Left lung (tissue), 4 donors: ENCODE measurements at regions not wholly inside any gene's neighbourhood (a gene's known extent, or its start where the extent isn't known, plus 50 kb on each side); places are given as distances from the start of the nearest gene placed in this dataset.

Source experiments
- ATAC-seq: fragments of 200-7000 bp; cut with Tn5 transposase; one replicate; pipeline ENCODE4 v1.9.1; 2020; ENCODE audit warnings: moderate library complexity
- DNase-seq, 4 donors: peaks; one replicate each; pipeline ENCODE4 v3.0.0-alpha.2; 2013 to 2020
- H3K27ac ChIP-seq, 2 donors: fragments of 200-600 bp; sonication (generic) in 1 of 2; one replicate each; pipeline versions ENCODE4 v1.5.0 to v1.8.0; 2020 to 2021
- H3K27me3 ChIP-seq, 2 donors: fragments of 200-600 bp; sonication (generic) in 1 of 2; one replicate each; pipeline versions ENCODE4 v1.5.0 to v1.8.0; 2020 to 2021
- H3K36me3 ChIP-seq, 2 donors: fragments of 200-600 bp; sonication (generic) in 1 of 2; one replicate each; pipeline versions ENCODE4 v1.5.0 to v1.8.0; 2020 to 2021
- H3K4me1 ChIP-seq, 2 donors: fragments of 200-600 bp; one replicate each; pipeline ENCODE4 v1.8.0; 2021
- H3K4me3 ChIP-seq, 2 donors: fragments of 200-600 bp; sonication (generic) in 1 of 2; one replicate each; pipeline versions ENCODE4 v1.5.0 to v1.8.0; 2020 to 2021; ENCODE audit warnings: mild to moderate bottlenecking in 1 of 2
- H3K9me3 ChIP-seq, 2 donors: fragments of 200-600 bp; sonication (generic) in 1 of 2; one replicate each; pipeline versions ENCODE4 v1.5.0 to v1.8.0; 2020 to 2021
- intact Hi-C, 2 donors: fragments of 100-400 bp; cut with DNase I; formaldehyde crosslinking; loops; one replicate each; pipeline versions ENCODE4 v1.11.2 to v1.14.2; 2022
- TF ChIP-seq, protein P1 (sequence below), 2 donors: fragments of 200-600 bp; sonication (generic) in 1 of 2; IDR thresholded peaks; one replicate each; pipeline versions ENCODE4 v1.5.0 to v1.8.0; 2021; ENCODE audit warnings: antibody characterized with exemption in 2 of 2
- donor health status: DM: no; HTN: yes; CAD: no.
- donor health status: DM: no; HTN: no; CAD: no.

- intact Hi-C loops = no loop called here
- peak overlapping the region in 1 of 2 donors; percentile 5 for H3K4me3 ChIP-seq
- no peak overlapping the region for H3K27ac ChIP-seq
- H3K4me1 ChIP-seq = peaks cover 5 to 6% of the 10 kb centered on the region in 2 donors
- no peaks in the 10 kb centered on the region for H3K9me3 ChIP-seq
- H3K27me3 ChIP-seq = peaks cover 0 to 69% of the 10 kb centered on the region in 2 donors
- no peaks in the 10 kb centered on the region for H3K36me3 ChIP-seq
- ATAC-seq (peak; percentile 99), DNase-seq (peak in 3 of 4 donors; percentile 56 to 88 (median 70))
- TF ChIP-seq, protein P1, sequence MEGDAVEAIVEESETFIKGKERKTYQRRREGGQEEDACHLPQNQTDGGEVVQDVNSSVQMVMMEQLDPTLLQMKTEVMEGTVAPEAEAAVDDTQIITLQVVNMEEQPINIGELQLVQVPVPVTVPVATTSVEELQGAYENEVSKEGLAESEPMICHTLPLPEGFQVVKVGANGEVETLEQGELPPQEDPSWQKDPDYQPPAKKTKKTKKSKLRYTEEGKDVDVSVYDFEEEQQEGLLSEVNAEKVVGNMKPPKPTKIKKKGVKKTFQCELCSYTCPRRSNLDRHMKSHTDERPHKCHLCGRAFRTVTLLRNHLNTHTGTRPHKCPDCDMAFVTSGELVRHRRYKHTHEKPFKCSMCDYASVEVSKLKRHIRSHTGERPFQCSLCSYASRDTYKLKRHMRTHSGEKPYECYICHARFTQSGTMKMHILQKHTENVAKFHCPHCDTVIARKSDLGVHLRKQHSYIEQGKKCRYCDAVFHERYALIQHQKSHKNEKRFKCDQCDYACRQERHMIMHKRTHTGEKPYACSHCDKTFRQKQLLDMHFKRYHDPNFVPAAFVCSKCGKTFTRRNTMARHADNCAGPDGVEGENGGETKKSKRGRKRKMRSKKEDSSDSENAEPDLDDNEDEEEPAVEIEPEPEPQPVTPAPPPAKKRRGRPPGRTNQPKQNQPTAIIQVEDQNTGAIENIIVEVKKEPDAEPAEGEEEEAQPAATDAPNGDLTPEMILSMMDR (IDR thresholded peaks at IDR 0.05) = peak; percentile 82 to 87
These were observed 127.4 kb downstream of the BARX1 start for GRCh38 chr9:93827545-93828330.

DNA sequence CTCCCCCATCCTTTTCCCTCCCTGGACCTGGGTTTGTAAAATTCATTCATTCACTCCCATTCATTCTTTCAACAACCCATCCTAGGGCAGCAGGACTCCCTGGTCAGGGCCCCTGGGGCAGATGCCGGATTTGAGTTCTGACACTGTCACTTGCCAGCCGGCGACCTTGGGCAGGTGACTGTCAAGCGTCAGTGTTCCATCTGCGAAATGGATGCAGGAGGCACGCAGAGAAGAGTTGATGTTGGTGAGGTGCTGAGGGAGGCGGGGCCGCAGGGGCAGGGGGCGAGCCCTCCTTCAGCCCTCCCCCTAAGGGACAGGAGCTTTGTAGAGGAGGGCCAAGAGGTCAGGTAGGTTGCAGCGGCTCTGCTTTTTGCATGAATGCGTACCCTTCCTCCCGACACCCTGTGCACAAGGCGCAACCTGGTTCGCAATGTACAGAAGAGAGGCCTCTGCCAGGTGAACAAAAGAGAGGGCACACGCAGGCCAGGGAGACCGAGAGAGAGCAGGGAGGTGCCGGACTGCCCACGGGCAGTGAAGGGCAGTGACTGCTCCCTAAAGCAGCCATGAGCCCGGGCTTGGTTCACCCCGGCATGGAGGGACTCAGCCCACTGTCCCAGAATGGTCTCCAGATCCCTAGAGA, 128.1 kb downstream of the BARX1 start:
- peak; percentile 18 for ATAC-seq
- intact Hi-C loops = no loop called here

DNA sequence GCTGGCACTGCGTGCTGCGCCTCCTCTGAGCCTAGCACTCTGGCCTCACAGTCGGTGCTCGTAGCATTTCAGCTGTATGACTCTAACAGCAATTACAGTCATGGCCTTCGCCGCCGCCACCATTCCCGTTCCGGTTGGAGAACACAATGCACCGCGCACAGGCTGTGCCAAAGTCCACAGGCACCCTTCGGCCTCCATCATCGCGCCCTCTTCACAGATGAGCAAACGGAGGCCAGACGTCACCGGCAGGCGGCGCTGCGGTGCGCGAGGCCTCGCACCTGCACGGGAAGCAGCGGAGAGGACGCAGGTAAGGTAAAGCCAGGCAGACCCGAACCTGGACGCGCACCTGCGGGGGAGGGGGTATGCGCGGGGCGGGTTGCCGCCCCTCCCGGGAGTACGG, 128.9 kb downstream of the BARX1 start:
- DNase-seq (peak in 1 of 4 donors; percentile 80), ATAC-seq (peak; percentile 13)
- no peak overlapping the region for H3K4me3 ChIP-seq
- no peaks in the 10 kb centered on the region for H3K36me3 ChIP-seq
- H3K4me1 ChIP-seq = peaks cover 5 to 6% of the 10 kb centered on the region in 2 donors
- TF ChIP-seq, protein P1 (IDR thresholded peaks at IDR 0.05) = peak in 1 of 2 donors; percentile 25
- H3K27ac ChIP-seq = no peak overlapping the region
- no peaks in the 10 kb centered on the region for H3K9me3 ChIP-seq
- intact Hi-C loops = no loop called here
- peaks cover 0 to 79% of the 10 kb centered on the region in 2 donors for H3K27me3 ChIP-seq

More for the DNA sequence above, 128.1 kb downstream of the BARX1 start:
- peaks cover 5 to 6% of the 10 kb centered on the region in 2 donors for H3K4me1 ChIP-seq
- no peaks in the 10 kb centered on the region for H3K36me3 ChIP-seq
- TF ChIP-seq, protein P1 (IDR thresholded peaks at IDR 0.05) = no peak
- peaks cover 0 to 74% of the 10 kb centered on the region in 2 donors for H3K27me3 ChIP-seq
- H3K4me3 ChIP-seq = peak overlapping the region in 1 of 2 donors; percentile 5
- H3K9me3 ChIP-seq = no peaks in the 10 kb centered on the region
- peak in 1 of 4 donors; percentile 70 for DNase-seq
- no peak overlapping the region for H3K27ac ChIP-seq

DNA sequence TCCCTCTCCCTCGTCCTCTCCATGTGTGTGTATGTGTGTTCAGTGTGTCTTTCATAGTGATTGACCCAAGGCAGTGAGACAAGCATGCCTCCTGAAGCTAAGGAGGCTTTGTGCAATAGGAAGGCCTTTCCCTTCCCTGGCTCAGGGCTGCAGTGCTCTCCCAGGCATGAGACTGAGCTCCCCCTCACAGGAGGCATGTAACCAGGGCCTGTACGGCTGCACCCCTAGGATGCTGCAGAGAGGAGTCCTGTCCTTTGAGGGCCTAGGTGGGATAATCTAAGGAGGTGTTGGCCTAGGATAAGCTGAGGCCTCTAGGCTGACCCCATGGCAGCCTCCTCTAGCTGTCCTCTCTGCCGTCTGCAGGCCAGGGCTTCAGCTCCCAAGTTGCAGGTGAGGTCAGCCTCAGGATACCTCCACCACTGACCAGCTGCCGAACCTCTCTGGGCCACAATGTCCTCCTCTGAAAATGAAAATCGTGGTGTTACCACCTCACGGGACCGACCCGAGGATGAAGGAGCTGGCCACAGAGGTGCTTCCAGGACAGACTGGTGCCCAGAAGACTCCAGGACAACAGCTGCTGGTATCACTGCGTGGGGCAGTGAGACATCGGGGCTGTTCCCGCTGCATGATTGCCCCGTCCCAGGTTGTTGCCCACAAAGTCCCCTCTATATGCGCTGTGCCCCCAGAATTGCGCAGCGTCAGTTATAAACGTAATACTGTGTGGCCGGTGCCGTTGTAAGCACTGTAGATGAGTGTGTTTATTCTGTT, 129.6 kb downstream of the BARX1 start:
- Histone ChIP-seq H3K27ac (no peak overlapping the region), H3K4me1 (peaks cover 5 to 6% of the 10 kb centered on the region in 2 donors), H3K4me3 (no peak overlapping the region), H3K9me3 (no peaks in the 10 kb centered on the region), H3K27me3 (peaks cover 0 to 79% of the 10 kb centered on the region in 2 donors), H3K36me3 (no peaks in the 10 kb centered on the region)
- intact Hi-C loops = no loop called here
- TF ChIP-seq, protein P1 (IDR thresholded peaks at IDR 0.05) = no peak
- ATAC-seq = no peak
- DNase-seq = no peak
